ENCODE measurements at regions not wholly inside any gene's neighbourhood (a gene's known extent, or its start where the extent isn't known, plus 50 kb on each side); places are given as distances from the start of the nearest gene placed in this dataset.

- TF ChIP-seq CTCF (IDR thresholded peaks at IDR 0.05) (no peak), EZH2 (IDR thresholded peaks at IDR 0.05; ENCODE audit: borderline replicate concordance, insufficient read depth, low read depth, low read length, poor library complexity, severe bottlenecking) (no peak)
These were observed 195.8 kb upstream of the MKLN1 start for GRCh38 chr7:131131746-131132431.

All from B cell (primary cell).